Prostate gland (tissue), 2 donors: ENCODE measurements at regions not wholly inside any gene's neighbourhood (a gene's known extent, or its start where the extent isn't known, plus 50 kb on each side); places are given as distances from the start of the nearest gene placed in this dataset.

Experiments
- POLR2AphosphoS5 ChIP-seq: sonication (generic); formaldehyde crosslinking; IDR thresholded peaks from one replicate; pipeline ENCODE4 v1.6.1; 2017; ENCODE audit warnings: antibody characterized with exemption
- TF ChIP-seq, protein P1 (sequence below), 4 experiments: fragments of 200-600 bp in 2 of 4; fragments of 450-650 bp in 2 of 4; sonication (generic) in 2 of 4; IDR thresholded peaks; 1 replicate in 3 of 4; 2 replicates in 1 of 4; pipeline ENCODE4 v1.5.1; 2016 to 2019; ENCODE audit warnings: antibody characterized with exemption in 4 of 4, mild to moderate bottlenecking in 2 of 4, moderate library complexity in 2 of 4

DNA sequence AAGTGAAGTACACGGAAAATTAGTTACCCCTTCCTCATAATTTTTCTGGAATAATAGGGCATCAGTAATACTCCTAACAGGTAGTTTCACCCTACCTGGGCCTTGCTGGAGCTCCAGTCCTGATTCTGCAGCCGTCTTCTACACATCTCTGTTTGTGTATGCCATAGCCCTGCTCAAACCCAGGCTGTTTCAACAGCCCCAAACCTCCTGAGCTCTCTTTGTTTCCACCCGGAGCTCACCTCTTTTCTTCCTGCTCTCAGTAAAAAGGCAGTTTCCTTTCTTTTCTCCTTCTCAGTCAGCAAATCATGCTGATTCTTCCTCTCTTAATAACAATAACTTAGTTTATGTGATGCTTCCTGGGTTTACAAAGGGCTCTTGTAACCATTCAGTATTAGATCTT, 355.1 kb upstream of the RUNX1 start:
- TF ChIP-seq, protein P1, sequence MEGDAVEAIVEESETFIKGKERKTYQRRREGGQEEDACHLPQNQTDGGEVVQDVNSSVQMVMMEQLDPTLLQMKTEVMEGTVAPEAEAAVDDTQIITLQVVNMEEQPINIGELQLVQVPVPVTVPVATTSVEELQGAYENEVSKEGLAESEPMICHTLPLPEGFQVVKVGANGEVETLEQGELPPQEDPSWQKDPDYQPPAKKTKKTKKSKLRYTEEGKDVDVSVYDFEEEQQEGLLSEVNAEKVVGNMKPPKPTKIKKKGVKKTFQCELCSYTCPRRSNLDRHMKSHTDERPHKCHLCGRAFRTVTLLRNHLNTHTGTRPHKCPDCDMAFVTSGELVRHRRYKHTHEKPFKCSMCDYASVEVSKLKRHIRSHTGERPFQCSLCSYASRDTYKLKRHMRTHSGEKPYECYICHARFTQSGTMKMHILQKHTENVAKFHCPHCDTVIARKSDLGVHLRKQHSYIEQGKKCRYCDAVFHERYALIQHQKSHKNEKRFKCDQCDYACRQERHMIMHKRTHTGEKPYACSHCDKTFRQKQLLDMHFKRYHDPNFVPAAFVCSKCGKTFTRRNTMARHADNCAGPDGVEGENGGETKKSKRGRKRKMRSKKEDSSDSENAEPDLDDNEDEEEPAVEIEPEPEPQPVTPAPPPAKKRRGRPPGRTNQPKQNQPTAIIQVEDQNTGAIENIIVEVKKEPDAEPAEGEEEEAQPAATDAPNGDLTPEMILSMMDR (IDR thresholded peaks at IDR 0.05): no peak
- no peak for TF ChIP-seq POLR2AphosphoS5
